ENCODE measurements at regions not wholly inside any gene's neighbourhood (a gene's known extent, or its start where the extent isn't known, plus 50 kb on each side); places are given as distances from the start of the nearest gene placed in this dataset.
"Not testable (repeated sequence)": the region's sequence is repeated elsewhere in the genome, so short reads cannot be mapped to it uniquely, and the experiment has no call there.

- DNase-seq, result no peak
These were observed 139.3 kb upstream of the KBTBD8 start for GRCh38 chr3:66858656-66859381.

- no peak for DNase-seq
These were observed 137.3 kb upstream of the KBTBD8 start for GRCh38 chr3:66860771-66861170.

DNA sequence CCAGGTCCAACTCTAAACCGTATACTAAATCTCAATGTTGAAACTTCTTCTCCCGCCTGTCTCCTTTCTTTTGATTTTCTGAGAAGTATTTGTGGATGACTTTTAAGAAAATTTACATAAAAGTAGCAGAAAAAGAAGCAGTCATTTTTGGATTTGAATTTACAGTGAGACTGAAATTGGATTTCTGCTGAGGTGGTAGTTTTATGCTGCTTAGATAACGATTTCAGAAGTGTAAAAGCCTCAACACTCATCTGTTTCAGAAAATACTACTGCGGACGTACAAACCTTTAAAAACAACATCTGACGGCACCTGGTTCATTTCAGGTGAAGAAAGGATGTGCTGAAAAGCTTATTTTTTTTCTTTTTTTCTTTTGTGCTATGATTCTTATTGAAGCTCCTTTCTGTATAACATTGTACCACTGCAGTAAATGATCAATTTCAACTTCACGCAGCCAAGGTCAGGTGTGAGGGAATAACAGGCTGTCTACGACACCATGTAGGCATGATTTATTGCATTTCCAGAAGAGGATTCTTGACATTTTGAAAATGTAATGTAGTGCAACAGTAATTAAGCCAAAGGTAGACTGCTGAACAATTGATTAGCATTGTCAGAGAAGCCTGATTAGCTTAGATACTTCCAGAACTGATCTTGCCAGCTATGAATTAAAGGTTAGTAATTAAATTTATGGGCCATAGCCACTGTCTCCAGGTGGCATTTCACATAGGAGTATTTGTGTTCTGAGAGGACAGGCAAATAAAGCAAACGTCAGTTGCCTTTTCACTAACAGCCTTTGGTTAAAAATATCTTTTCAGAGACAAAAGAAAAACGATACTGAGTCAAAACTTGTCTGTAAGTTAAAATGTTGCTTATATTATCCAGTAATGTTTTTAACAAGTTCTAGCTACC lies 134.6 kb upstream of the KBTBD8 start:
- peak; percentile 29 for DNase-seq

GRCh38 chr3:66884659-66885058 lies 113.4 kb upstream of the KBTBD8 start:
- DNase-seq, result no peak

- DNase-seq, result no peak
These were observed 112.6 kb upstream of the KBTBD8 start for GRCh38 chr3:66885326-66886000.

DNA sequence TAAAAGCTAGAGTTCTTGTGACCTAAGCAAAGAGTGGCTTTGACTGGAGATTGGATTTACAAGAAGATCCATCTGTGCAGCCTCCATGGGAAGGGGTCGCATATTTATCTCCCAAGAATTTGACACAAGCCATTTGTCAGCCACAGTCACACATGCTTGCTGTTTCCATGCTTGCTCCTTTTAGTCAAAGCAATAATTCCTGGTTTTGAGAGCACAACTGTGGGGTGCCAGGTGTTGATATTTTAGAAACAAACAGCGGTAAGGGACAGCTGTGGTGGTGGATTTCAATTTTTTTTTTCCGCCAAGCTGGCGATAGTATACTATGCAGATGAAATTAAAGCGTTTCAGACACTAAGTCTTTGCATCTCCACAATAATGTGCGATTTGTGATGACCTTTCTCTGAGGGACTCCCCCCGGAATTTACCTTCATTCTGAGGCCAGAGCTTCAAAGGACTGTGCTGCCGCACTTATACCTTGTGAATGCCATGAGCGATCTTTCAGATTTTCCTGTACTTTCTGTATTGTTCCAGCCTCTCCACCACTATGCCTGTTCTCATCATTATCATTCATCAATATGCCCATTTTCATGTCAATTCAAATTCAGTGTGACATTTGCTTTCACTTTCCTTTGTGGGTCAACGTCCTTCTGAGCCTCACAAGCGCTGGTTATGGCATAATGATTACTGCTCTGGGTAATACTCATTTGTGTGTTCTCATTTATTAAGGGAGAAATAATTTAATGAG lies 108.2 kb upstream of the KBTBD8 start:
- DNase-seq, result no peak

- DNase-seq, result no peak
These were observed 100.0 kb upstream of the KBTBD8 start for GRCh38 chr3:66898155-66898554.

GRCh38 chr3:66904336-66904735 lies 93.8 kb upstream of the KBTBD8 start:
- no peak for DNase-seq

DNA sequence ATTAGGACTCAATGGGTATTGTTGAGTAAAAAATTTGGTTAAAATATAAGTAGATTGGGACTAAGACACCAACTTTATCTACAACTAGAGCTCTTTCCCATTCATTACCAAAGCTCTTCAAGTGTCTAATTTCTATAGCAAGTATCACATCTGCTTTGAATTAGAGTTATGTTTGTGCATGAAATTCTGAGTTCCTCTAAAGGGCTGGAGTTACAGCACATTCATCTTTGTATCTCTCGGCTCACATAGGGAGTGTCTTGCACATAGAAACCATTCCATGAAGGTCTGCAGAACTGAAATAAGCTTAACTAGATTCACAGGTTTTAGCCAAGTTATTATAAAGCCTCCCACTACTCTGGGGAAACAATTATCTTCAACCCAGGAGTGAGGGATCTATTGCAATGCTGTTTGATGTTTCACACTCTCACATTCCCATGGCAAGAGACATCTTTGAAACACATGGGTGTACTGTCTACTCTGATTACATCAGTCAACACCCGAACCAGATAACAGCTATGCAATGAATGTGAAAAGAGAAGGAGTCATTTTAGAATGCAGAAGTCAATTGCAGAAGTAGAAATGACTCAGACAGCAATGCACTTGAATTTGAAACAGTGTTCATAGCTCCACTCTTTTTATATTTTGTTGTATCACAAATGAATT lies 93.1 kb upstream of the KBTBD8 start:
- DNase-seq, result peak; percentile 3

DNA sequence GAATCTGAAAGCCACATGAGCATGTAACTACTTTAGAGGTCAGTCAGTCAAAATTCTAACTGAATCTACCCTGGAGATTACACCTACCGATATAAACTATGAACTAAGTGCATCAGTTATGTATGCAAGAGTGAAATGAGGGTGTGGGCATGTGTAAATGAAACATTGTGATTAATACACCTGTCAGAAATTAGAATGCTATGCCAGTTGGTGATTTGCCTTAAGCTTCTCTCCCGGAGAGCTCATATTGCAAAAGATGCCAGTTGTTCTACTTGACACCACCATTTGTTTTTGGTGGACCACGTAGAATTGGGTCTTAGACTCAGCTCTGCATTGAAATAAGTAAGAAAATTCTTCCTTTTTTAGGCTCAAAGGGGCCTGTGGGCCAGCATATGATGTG lies 91.0 kb upstream of the KBTBD8 start:
- no peak for DNase-seq

GRCh38 chr3:66910266-66911055 lies 87.6 kb upstream of the KBTBD8 start:
- DNase-seq, result no peak

DNA sequence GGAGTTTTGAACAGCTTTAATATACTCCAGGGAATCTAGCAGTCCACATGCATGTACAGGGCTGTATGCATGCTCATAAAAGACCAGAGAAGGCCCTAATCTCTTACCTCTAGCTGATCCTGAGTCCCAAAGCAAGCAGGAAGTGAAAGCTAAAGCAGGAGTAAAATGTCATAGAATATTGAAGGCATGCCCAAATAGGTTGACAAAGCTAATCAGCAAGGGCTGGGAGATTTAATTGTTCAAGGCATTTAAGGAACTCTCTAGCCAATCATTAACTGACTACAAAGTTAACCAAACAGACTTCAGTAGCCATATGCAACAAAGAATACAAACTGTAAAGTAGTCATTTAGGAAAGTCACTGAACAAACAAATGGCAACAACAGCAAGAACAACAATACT lies 85.8 kb upstream of the KBTBD8 start:
- DNase-seq, result no peak

DNA sequence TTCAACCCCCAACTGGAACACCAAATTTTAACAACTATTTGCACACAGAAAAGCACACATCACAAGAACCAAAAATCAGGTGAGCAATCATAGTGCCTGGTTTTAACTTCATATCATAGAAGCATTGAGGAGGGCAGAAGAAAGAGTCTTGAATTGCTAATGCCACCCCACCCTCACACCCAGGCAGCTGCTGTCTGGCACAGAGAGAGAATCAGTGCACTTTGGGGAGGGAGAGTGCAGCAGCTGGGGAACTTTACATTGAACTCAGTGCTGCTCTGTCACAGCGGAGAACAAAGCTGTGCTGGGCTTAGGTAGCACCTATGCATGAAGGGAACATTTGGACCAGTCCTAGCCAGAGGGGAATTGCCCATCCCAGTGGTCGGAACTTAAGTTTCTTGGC lies 76.0 kb upstream of the KBTBD8 start:
- no peak for DNase-seq

DNA sequence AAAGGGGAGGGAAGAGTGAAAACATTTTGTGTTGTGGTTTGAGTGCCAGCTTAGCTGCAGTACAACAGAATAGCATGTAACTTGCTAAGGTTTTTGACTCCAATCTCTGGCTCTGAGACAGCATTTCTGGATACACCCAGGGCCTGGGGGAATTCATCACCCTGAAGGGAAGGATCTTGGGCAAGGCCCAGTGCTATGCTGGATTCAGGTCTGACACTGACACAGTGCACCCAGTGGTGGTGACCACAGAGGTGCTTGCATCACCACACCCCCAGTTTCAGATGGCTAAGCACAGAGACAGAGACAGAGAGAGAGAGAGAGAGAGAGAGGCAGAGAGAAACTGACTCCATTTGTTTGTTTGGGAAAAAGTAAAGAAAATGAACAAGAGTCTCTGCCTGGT lies 74.1 kb upstream of the KBTBD8 start:
- no peak for DNase-seq

- no peak for DNase-seq
These were observed 69.9 kb upstream of the KBTBD8 start for GRCh38 chr3:66928252-66928651.

GRCh38 chr3:66931291-66931690 lies 66.8 kb upstream of the KBTBD8 start:
- no peak for DNase-seq

DNA sequence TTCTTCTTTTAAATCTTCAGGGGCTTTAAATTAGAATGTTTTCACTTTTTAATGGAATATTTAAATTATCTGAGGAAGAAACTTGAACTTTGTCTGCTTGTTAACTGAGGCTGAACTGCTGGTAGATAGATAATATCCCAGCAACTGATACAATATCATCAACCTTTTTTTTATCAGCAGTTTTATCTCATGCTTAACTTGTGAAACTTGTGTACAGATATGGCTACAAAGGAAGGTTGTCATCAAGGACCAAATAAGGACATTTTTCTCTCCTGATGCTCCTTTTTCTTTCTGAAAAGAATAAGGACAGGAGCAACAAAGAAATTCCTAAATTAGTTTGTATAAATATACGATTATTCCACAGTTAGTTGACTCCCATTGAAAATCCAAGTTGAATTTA lies 66.4 kb upstream of the KBTBD8 start:
- no peak for DNase-seq

- no peak for DNase-seq
These were observed 64.9 kb upstream of the KBTBD8 start for GRCh38 chr3:66933233-66933632.

GRCh38 chr3:66934041-66934440 lies 64.1 kb upstream of the KBTBD8 start:
- no peak for DNase-seq

DNA sequence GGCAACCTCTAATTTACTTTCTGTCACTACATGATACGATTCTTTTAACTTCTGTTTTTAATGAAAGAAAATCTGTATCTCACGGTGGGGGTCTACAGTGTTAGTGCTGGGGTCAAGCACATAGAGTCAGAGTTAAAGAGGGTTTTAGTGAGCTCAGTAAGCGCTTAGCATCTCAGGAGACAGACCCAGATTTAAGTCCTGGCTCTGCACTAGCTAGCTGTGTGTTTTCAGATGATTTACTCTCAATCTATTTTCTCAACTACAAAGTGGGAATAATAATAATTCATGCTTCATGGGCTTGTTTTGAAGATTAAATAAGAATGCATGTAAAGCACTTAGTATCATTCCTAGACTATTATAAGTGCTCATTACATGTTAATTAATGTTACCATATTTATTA lies 63.4 kb upstream of the KBTBD8 start:
- DNase-seq, result no peak

DNA sequence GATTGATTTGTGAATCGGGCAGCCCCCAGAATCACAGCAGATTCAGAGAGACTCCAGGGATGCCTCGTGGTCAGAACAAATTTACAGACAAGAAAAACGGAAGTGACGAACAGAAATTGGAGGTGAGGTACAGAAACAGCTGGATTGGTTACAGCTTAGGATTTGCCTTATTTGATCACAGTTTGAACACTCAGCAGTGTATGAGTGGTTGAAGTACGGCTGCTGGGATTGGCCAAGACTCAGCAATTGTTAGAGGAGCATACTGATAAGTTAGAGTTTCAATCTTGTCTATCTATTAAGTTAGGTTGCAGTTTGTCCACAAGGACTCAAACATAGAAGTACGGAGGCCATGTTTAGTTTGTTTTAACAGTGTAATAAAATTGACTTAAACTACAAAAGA lies 61.1 kb upstream of the KBTBD8 start:
- not testable (repeated sequence) for DNase-seq
